ENCODE measurements at regions not wholly inside any gene's neighbourhood (a gene's known extent, or its start where the extent isn't known, plus 50 kb on each side); places are given as distances from the start of the nearest gene placed in this dataset.

DNA sequence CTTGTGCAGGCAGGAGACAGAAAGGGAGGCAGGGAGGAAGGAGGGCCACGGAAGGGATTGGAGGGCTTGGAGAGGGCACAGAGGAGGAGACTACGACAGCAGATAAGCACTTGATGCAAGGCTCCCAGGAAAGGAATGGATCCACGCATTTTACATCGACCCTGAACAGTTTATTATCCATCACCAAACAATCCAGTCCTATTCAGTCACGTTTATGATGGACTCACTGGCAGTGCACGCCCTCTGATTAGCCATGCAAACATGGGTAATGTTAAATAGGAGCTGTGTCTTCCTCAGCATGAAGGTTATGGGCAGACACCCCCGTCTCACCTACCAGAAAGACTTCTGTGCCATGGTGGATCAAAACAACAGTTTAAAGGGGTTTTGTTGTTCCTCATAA is 80.2 kb upstream of the SNRK start:
- intact Hi-C loops (cut with DNase I) = no loop called here
- H3K36me3 ChIP-seq = no peaks in the 10 kb centered on the region

DNA sequence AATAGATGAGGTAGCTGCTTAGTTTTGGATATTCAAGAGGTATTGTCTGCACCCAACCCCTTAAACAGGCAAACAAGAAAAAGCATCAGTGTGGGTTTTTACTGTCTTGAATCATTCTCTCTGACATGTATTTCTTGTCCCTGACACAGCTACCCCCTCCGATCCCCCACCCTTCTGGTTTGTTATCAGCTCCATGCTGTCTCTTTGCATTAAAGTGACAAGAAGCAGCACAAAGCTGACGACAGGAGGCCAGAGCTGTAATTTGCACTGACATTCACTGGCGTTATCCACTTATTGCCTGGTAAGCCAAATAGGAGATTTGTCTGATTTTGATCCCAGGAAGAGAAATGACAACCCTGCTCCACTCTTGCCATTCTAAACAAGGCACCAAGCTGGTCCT is 83.3 kb upstream of the SNRK start:
- Histone ChIP-seq H3K9me3 (peaks cover 0 to 4% of the 10 kb centered on the region in 2 donors), H3K36me3 (no peaks in the 10 kb centered on the region), H3K27me3 (no peaks in the 10 kb centered on the region), H3K4me1 (no peaks in the 10 kb centered on the region), H3K27ac (no peak overlapping the region), H3K4me3 (no peak overlapping the region)
- intact Hi-C loops (cut with DNase I) = no loop called here
- no peak for TF ChIP-seq CTCF (IDR thresholded peaks at IDR 0.05)
- DNase-seq (ENCODE audit: low spot score in 2 of 2) = no peak

More for the DNA sequence above, 80.2 kb upstream of the SNRK start:
- Histone ChIP-seq H3K4me3 (no peak overlapping the region), H3K9me3 (no peaks in the 10 kb centered on the region), H3K27ac (no peak overlapping the region), H3K4me1 (no peaks in the 10 kb centered on the region), H3K27me3 (no peaks in the 10 kb centered on the region)
- no peak for DNase-seq (ENCODE audit: low spot score in 2 of 2)
- TF ChIP-seq CTCF (IDR thresholded peaks at IDR 0.05) = no peak

GRCh38 chr3:43201581-43201980 is 84.8 kb upstream of the SNRK start:
- H3K4me1 ChIP-seq = no peaks in the 10 kb centered on the region
- peaks cover 0 to 4% of the 10 kb centered on the region in 2 donors for H3K9me3 ChIP-seq
- intact Hi-C loops (cut with DNase I) = no loop called here
- H3K27me3 ChIP-seq = no peaks in the 10 kb centered on the region
- DNase-seq (ENCODE audit: low spot score in 2 of 2) = no peak
- no peaks in the 10 kb centered on the region for H3K36me3 ChIP-seq
- H3K27ac ChIP-seq = no peak overlapping the region
- no peak overlapping the region for H3K4me3 ChIP-seq
- no peak for TF ChIP-seq CTCF (IDR thresholded peaks at IDR 0.05)

DNA sequence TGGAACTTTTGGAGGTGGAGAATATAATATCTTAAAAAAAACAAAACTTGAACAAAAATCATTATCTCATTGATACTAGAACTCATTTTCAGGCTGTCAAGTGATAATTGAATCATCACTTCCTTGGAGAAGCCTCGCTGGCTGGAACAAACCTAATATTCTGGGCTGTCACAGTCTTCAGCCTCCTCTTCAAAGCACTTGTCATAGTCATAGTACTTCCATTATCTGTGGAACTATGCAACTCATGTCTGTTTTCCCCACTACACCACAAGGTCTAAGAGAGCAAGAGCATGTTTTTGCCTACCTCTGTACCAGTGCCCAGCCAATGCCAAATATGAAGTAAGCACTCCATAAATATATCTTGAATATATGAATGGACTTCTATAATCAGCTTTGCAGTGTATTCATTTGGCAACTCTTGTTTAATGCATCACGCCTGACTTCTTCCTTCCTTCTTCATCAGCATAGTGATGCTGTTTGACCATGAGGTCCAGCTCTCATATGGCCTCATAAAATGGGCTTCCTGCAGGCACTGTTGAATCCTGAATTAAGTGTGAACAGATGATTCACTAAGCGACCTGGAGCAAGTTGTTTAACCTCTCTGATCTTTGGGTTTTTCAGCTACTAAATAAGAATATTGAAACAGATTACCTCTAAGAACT is 86.6 kb upstream of the SNRK start:
- Histone ChIP-seq H3K4me1 (no peaks in the 10 kb centered on the region), H3K27me3 (no peaks in the 10 kb centered on the region), H3K4me3 (no peak overlapping the region), H3K27ac (no peak overlapping the region), H3K9me3 (peaks cover 0 to 4% of the 10 kb centered on the region in 2 donors), H3K36me3 (no peaks in the 10 kb centered on the region)
- intact Hi-C loops (cut with DNase I) = no loop called here
- DNase-seq (ENCODE audit: low spot score in 2 of 2) = no peak
- no peak for TF ChIP-seq CTCF (IDR thresholded peaks at IDR 0.05)

DNA sequence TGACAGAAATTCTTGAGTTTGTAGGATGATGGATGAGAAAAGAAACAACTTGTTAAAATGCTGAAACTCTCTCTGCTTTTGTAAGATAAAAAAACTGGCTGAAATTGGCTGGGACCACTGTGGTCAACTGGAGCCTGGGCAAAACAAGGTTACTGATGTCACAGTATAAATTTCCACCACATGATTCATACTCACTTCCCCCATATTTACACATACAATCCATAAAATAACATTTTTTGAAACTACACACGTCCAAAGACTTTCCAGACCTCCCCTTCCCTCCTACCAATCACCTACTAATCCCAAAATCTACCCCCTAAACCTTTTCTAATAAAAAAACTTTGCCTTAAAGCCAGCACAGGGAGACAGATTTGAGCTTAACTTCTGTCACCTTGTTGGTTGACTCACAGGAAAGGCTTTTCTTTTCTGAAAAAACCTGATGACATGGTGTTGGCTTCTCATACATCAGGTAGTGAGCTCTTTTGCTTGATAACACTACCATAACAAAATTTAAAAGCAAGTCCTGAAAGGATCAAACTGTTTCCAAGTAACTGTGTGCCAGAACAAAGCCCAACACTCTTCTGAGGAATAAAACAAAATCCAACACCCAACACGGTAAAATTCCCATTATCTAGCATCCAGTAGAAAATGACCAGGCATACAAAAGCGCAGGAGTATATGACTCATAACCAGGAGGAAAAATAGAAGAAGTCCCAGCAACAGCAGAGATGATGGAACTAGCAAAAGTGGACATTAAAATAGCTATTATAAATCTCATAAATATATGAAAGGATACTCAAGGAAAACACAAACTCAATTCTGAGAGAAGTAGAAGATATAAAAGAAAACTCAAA is 87.3 kb upstream of the SNRK start:
- H3K36me3 ChIP-seq = no peaks in the 10 kb centered on the region
- H3K4me3 ChIP-seq = no peak overlapping the region
- intact Hi-C loops (cut with DNase I) = no loop called here
- TF ChIP-seq CTCF (IDR thresholded peaks at IDR 0.05) = no peak
- DNase-seq (ENCODE audit: low spot score in 2 of 2) = no peak
- H3K4me1 ChIP-seq = no peaks in the 10 kb centered on the region
- no peaks in the 10 kb centered on the region for H3K27me3 ChIP-seq
- H3K9me3 ChIP-seq = peaks cover 0 to 4% of the 10 kb centered on the region in 2 donors
- no peak overlapping the region for H3K27ac ChIP-seq
